GM21529 (cell line): ENCODE measurements at regions not wholly inside any gene's neighbourhood (a gene's known extent, or its start where the extent isn't known, plus 50 kb on each side); places are given as distances from the start of the nearest gene placed in this dataset.

ENCODE experiments used
- ATAC-seq: cut with Tn5 transposase; IDR thresholded peaks from one replicate; pipeline ENCODE4 v1.9.1; 2021; ENCODE audit not compliant: unreplicated experiment

DNA sequence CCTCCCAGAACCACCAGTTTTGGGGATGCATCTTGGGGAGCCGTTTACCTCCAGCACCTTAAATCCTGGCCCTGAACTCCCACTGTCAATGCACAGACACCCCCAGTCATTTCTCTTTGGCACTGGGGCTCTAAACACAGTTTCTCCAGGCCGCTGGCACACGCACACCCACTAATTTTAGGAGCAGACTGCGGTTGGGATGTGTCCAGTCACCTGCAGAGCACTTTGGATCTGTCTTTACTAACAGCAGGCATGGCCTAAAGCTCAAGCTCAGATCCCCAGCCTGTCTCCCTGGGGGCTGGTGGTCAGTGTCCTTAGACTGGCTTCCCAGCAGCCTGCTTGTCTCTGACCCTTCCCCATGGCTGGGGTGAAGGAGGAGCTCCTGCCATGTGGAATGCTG is 49.9 kb downstream of the SYNE3 start:
- ATAC-seq, result no peak

DNA sequence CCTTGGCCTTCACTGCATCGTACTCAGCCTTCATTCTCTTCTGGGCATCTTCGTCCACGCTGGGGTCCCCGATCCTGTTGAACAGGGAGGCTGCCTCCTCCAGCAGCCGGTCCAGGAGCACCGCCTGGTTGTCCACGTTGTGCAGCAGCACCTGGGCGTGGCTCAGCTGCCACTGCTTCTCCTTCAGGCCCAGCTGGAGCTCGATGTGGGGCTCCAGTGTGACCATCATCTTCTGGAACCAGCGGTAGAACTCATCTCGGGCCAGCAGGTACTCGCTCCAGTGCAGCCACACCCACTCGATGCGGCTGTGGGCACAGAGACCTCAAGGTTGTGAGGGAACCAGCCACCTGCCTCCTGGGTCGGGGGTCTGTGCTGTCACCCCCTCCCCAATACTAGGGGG is 50.5 kb downstream of the SYNE3 start:
- no peak for ATAC-seq

DNA sequence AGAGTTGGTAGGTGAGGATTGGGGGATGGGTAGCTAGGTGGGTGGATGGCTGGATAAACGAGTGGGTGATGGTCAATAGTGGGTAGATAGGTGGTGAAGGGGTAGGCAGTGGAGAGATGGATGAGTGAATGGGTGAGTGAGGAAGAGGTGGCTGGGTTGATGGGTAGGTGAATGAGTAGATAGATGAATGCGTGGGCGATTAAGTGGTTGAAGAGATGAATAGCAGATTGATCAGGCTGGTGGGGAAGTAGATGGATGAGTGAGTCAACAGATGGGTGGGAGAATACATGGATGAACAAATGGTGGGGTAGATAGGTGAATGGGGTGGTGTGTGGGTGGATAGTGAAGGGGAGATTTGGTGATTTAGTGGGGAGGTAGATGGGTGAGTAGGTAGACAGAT is 51.1 kb downstream of the SYNE3 start:
- ATAC-seq, result no peak

DNA sequence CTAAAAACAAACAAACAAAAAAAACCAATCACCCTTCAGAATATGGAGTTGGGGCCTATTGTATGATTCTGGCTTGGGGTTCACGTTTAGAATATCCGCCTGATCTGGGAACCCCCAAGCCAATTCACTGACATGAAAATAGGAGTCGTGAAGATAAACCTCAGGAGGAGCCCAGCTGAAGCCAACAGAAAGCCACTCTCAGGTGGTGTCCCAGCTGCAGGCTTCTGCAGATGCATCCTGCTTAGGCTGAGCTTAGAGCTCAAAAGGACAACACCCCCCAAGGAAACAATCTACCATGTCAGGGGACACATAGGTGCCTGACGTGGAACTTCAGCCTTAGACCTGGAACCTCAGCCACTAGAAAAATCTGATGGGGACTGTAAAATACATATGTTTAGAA is 51.9 kb downstream of the SYNE3 start:
- no peak for ATAC-seq

DNA sequence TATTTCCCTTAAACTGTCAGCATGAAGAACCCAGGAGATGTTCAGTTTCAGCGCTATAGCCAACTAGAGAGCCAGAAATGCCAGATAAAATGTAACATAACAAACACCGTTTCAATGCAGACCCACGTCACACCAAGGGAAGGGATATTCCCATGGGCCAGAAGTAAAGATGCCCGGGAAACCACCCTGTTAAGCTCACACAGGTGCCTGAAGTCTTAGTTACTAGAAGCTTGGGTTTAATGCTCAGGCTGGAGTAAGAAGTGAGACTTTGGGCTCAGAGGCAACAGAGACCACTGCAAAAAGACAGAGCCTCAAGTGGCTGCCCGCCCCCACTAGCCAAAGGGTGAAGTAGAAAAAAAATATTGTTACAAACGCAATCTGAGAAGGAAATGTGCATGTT is 52.3 kb downstream of the SYNE3 start:
- ATAC-seq, result no peak

DNA sequence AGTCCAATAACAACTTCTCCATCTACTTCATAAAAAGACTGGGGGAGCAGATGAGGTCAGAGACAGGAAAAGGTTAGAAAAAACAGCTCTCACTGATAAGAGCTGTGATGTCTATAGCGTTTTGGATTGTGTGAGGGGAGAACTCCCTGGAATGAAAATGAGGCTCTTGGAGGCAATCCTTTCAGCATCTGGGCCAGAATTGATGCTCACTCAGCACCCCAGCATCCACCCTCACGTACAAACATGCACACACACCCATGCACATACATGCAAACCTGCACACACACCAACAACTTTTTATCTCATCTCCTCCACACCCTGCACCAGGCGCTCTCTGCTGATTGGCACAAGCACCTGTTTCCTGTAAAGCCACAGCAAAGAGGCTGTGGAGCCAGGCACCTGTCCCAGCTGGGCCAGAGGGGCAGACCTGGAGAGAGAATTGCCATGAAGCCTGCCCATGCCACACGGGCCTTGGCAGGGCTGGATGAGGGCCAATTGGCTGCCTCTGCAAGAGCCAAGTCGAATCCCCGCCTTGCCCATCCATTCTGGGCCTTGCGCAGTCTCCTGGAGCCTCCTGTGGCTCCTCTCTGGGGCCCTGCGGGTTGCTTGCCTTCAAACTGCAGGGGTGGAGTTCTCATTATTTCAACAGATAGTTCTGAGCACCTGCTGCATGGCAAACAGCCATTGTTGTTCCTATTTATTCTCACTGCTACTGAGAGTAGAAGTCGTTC is 53.1 kb downstream of the SYNE3 start:
- ATAC-seq, result no peak

DNA sequence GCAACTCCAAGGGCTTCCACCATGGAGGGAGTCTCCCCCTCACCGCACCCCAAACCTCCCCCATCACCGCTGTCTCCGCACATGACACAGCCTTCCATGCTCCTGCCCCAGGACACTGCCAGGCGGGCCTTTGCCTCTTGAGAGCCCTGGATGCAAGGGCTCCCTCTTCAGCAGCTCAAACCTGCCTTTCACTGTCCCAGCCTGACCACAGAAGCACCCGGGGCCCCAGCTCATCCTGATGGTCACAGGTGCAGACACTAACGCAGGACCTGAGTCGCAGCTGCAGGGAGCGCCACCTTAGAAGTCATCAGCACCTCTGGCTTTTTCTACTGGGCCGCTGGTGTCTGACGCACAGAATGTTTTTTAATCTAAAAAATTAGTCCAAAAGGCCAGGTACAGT is 54.0 kb downstream of the SYNE3 start:
- no peak for ATAC-seq

DNA sequence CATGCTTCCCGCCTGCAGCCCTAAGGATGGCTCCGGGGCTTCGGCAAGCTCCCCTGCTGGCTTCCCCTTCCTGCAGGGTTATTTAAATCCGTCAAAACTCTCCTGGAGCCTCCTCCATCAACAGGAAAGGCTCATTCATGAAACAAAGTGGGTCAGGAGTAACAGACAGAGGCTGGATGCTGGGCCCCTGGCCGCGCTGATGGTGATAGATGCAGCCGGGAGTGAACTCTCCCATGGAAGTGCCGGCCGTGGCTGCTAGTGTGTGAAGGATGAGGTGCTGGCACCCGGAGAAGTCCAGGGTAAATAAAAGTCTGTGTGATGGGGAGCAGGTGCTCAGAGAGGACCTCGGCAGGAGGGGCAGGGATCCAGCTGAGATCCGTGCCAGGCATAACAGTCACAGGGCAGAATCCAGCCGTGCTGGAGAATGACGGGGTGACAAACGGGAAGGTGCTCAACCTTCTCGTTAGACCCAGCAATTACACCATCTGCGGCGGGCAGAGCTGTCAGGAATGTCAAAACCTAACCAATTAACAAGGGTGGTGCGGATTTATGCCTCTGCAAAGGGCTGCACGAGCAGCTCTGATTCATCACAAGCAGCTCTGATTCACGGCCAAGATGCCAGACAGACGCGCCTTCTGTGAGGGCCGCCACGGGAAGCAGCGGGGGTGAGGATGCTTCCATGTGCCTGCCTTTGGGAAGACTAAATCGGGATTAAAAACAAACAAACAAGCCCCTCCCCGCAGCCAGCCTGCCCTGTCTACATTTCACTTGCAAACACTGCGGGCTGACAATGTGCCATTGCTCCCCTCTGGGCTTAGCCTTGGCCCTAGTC is 55.6 kb downstream of the SYNE3 start:
- ATAC-seq, result no peak

DNA sequence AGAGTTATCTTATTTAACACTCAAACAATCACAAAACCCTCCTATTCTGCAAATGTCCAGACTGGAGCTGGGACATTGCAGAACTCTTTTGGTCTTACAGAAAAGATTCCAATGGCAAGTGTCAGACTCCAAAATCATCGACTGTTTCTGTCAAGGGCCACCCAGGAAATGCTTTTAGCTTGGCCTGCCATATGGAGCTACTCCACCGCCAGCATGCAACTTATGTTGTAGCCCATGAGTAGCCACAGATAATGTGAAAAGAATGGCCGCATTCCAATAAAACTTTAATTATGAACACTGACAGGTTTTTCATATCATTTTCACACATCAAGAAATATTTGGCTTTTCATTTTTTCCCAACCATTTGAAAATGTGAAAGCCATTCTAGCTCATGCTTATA is 57.5 kb downstream of the SYNE3 start:
- ATAC-seq, result no peak

DNA sequence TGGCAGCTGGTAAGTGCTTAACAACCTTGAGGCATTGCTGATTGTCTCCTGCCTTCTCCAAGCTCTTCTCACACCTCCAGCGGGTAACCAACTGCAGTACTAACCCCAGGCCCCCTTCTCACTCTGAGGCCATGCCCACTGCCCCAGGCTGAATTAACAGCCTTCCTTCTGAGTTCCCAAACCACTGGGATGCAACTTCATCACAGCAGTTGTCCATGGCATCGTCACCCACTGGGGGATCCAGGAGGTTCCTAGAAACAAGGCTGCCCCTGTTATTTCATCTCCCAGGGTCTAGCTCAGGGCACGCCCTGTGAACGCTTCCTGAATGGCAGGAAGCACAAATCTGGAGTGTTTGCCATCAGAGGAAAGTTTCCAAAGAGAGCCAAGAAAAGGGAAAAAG is 58.0 kb downstream of the SYNE3 start:
- no peak for ATAC-seq

DNA sequence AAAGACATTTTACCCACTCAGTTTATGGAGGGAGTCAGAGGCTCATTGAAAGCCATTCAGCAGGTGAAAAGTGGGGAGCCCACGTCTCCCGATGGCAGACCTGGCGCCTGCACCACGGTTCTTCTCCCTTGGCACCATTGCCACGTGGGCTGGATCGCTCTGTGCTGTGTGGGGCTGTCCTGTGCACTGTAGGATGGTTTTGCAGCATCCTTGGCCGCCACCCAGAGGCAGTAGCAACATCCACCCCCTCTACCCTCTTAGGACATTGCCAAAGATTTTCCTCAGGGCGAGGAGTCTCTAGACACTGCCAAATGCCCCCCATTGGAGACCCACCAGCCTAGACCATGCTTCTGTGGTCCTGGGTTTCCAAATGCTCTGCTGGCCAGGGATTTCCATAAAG is 60.2 kb downstream of the SYNE3 start:
- ATAC-seq, result no peak

DNA sequence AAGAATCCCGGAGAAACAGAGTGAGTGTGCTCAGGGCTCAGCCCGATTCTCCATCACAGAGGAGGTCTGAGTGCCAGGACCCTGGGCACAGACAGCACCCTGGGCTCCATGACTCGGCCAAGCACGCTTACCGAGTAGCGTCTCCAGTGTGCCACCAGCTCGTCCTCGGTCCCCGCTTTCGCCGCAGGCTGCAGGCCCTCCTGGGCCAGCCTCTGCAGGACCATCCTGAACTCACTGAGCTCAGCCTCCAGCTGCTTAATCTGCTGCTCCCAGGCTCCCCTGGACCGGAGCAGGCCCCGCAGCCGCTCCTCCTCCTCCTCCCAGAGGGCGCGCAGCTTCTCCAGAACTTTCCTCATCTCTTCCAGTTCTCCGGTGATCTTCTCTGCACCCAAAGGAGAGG is 61.2 kb downstream of the SYNE3 start:
- ATAC-seq, result no peak

DNA sequence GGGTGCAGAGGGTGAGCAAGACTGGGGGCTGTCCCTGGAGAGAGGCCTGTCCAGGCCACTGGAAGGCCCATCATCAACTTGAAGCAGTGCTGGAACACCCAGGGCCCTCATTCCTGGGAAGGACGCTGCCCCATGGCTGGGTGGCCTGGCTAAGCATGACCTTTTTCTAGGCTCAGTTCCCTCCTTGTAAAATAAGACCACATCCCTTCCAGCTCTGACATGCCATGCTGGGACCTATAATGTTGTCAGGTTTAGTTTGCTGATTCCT is 62.8 kb downstream of the SYNE3 start:
- ATAC-seq, result no peak

DNA sequence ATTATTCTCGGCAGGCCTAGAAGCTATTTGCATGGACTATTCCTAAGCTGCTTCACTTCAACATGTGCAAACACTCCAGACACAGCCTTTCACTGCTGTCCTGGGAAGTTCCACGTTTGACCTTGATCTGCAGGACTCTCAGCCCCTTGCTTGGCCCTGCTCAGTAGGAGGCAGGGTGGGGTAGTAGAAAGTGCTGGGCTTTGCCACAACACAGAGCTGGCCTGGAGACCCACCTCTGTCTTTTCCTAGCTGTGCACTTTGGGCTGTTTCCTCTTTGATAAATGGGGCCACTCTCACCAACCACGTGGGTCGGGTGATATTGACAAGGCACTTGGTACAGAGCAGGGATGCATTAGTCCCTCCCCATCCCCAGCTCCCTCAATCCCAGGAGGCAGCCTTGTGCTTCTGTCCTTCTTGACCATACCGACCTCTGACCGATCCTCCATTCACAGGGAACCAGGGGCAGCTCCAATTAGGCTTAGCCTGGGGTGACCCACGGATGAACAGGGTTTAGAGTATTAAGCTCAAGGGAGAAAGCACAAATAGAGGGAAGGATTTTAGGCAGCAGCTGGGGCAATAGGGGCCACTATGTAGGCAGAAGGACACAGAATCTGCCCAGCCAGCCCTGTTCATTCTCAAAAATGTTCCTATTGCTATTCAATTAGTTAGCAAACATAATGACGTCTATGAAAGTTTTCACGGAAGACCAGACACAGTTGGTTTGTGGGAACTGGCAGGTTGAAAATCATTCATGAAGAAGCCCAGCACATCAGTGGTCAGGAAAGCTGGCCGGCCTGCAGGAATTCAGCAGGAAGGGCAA is 63.3 kb downstream of the SYNE3 start:
- ATAC-seq, result no peak

DNA sequence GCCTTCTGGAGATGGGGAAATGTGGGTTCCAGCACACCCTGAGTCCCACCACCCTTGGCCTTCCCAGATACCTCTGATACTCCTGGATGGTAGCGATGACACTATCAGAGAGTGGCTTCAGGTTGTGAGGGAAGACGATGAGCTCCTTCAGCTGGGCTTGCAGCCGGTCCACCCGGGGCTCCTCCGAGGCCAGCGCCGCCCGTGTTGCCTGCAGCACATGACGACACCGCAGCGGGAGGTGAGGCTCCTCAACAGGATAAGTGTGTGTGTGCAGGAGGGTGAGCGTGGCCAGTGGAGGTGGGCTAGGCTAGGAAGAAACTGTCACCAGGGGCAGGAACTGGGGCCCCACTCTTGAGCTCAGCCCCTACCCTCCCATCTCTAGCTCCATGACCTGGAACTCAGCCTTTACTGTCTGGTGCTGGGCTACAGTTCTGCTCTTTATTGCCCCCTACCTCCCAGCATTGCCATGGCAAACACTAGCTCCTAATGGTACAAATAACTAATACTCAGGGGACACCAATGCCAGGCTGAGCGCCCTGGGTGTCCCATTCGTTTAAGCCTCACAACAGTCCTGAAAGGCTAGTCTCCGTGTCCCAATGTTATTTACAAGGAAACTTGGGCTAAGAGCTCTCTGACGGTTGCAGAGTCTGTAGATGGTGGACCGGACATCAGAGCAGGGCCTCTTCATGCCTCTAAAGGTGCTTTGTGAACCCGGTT is 64.1 kb downstream of the SYNE3 start:
- no peak for ATAC-seq

DNA sequence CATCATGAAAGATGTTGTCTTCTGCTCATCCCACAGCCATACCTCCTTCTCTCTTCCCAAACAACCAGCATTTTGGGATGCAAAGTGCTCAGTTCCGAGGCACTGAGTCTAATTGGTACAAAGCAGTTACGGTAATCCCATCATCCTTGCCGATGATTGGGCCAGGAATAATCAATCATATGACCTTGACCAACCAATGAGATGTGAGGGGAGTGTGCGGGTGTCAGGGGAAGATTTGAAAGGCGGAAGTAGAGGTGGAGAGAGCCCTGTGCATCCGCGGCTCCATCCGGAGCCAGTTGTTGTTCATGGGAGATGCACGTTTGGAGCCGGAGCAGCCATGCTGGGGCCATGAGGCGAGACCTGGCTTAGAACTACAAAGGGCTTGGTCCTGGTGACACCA is 67.3 kb downstream of the SYNE3 start:
- ATAC-seq, result no peak

DNA sequence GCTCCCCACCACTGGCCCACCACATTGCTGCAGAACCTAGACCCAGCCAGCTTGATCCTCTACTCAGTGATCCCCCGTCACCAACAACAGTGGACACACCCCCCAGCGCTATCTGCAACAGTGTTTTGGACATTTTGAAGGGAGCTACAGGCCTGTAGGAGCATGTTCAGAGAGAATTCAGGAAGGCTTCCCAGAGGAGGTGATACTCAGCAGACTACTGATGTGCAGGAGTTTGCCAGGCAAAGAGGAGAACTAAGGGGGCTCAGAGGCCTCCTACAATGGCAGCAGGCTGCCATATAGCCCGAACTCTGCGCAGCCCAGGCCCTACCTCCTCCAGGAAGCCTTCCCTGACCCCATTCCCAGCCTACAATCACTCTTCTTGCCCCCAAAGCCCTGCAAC is 70.0 kb downstream of the SYNE3 start:
- ATAC-seq, result no peak

DNA sequence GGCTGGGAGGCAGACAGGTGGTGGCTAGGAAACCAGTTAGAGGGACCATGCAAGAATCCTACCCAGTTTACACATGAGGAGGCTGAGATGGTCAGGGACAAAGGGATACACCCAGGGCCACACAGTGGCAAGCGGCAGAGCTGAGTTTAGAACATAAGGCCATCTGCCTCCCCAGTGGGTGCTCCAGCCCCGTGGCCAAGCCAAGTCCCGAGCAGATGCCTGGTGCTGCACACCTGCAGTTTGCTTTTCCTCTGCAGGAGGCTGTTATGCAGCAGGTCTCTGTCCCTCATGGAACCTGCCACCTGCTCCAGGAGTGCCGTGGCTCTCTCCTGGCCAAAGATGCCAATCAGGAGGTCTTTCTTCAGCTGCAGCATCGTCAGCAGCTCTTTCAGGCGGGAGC is 70.8 kb downstream of the SYNE3 start:
- ATAC-seq, result no peak

DNA sequence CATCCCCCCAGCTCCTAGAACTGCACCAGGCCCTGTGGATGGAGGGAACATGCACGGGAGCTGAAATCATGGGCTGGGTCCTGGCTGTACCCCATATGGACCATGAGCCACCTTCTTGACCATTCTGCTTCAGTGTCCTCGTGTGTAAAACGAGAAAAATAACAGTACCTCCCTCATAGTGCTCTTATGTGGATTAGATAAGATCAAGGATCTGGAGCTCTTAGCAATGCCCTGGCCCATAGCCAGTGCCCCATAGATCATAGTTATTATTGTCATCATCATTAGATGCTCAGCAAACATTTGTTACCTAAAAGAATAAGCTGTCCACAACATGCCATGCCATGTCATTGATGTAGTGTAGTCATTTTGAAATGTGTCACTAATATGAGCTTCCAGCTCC is 71.3 kb downstream of the SYNE3 start:
- ATAC-seq, result no peak

DNA sequence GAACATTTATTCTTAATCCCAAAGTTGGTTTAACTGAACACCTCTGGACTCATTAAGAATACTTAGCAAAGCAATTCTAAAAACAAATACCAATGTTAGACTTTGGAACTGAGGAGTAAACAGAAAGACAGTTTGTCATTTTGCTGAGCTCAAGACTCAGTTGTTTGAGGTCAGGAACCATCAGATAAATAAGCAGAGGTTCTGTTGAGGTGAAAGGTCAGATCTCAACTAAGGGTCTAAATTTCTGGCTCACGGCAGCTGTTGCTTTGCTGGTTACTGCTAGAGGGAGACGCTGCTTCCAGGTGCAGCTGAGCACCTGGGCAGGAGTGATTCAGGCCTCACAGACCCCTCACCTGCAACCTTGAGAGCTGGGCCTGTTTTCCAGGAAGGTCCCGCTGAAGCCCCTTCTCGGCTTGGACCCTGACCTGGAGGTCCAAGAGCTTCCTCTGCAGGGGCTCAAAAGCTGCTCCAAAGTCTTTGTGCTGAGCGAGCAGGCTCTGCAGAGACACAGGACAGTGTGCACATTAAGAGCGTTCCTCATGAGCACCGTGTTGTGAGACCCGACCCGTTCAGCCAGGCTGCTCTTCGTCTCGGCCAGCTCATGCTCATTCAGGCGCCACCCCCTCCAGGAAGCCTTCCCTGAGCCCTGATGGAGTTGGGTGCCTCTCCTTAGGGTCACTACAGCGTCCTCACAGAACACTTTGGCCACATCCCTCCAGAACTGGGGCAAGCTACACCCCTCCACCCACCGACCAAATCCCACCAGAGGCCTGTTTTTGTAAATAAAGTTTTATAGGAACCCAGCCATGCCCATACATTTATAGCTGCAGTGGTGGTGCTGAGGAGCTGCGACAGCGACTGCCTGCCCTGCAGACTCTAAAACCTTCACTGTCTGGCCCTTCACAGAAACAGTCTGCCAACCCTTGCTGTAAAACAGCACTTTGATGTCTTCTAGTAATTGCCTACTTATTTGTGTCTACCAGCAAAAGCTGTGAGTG is 72.0 kb downstream of the SYNE3 start:
- ATAC-seq, result no peak
